Osteocyte (in vitro differentiated cells): ENCODE measurements at regions not wholly inside any gene's neighbourhood (a gene's known extent, or its start where the extent isn't known, plus 50 kb on each side); places are given as distances from the start of the nearest gene placed in this dataset.

Source experiments
- DNase-seq: peaks from one replicate; pipeline ENCODE4 v3.0.0; 2021; ENCODE audit warnings: mixed read lengths; ENCODE audit not compliant: unreplicated experiment; ENCODE audit errors: extremely low spot score
- H3K27ac Mint-ChIP-seq: one replicate; pipeline ENCODE4 v1.8.0; 2021; ENCODE audit warnings: mild to moderate bottlenecking, mixed read lengths; ENCODE audit not compliant: unreplicated experiment
- H3K27me3 Mint-ChIP-seq: one replicate; pipeline ENCODE4 v1.8.0; 2021; ENCODE audit warnings: mixed read lengths; ENCODE audit not compliant: unreplicated experiment
- H3K36me3 Mint-ChIP-seq: one replicate; pipeline ENCODE4 v1.8.0; 2021; ENCODE audit warnings: mixed read lengths; ENCODE audit not compliant: unreplicated experiment
- H3K4me1 Mint-ChIP-seq: one replicate; pipeline ENCODE4 v1.8.0; 2021; ENCODE audit warnings: mixed read lengths; ENCODE audit not compliant: unreplicated experiment
- H3K4me3 Mint-ChIP-seq: one replicate; pipeline ENCODE4 v1.8.0; 2021; ENCODE audit warnings: mild to moderate bottlenecking, moderate library complexity, mixed read lengths; ENCODE audit not compliant: unreplicated experiment
- H3K9me3 Mint-ChIP-seq: one replicate; pipeline ENCODE4 v1.8.0; 2021; ENCODE audit warnings: mixed read lengths; ENCODE audit not compliant: unreplicated experiment
- TF ChIP-seq, protein P1 (sequence below): fragments of 200-600 bp; sonication (generic); IDR thresholded peaks from 2 replicates; pipeline ENCODE4 v1.5.0; 2021; ENCODE audit warnings: antibody characterized with exemption, mild to moderate bottlenecking, moderate library complexity

DNA sequence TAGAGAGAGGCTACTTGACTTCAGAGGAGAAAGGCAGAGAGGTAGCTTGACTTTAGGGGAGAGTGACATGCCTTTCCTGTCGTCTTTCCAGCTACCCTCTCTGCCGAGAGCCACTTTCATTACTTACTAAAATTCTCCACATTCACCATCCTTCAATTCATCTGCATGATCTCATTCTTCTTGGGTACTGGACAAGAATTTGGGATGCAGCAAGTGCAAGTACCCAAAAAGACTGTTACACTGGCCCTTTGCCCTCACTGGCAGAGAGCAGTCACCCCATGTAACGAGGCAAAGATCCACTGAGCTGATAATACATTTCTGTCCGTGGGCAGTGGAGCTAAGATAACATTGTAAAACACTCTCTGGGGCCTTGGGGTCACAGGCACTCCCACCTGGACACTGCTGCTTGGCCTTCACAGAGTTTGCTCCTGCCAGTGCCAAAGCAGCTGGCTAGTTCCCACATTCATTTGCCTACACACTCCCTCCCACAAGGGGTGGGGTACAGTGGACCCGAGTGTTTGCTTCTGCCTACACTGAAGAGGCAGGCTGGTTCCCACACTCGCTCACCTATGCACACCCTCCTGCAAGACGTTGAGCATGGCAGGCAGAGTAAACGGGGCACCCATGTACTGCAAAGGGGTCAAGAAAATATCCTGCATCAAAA lies 1276.9 kb upstream of the PCDH9 start:
- Mint-ChIP-seq H3K9me3 (no peaks in the 10 kb centered on the region), H3K36me3 (no peaks in the 10 kb centered on the region), H3K4me3 (no peak overlapping the region), H3K27me3 (no peaks in the 10 kb centered on the region), H3K27ac (no peak overlapping the region), H3K4me1 (no peaks in the 10 kb centered on the region)
- no peak for DNase-seq
- TF ChIP-seq, protein P1, sequence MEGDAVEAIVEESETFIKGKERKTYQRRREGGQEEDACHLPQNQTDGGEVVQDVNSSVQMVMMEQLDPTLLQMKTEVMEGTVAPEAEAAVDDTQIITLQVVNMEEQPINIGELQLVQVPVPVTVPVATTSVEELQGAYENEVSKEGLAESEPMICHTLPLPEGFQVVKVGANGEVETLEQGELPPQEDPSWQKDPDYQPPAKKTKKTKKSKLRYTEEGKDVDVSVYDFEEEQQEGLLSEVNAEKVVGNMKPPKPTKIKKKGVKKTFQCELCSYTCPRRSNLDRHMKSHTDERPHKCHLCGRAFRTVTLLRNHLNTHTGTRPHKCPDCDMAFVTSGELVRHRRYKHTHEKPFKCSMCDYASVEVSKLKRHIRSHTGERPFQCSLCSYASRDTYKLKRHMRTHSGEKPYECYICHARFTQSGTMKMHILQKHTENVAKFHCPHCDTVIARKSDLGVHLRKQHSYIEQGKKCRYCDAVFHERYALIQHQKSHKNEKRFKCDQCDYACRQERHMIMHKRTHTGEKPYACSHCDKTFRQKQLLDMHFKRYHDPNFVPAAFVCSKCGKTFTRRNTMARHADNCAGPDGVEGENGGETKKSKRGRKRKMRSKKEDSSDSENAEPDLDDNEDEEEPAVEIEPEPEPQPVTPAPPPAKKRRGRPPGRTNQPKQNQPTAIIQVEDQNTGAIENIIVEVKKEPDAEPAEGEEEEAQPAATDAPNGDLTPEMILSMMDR: no peak

DNA sequence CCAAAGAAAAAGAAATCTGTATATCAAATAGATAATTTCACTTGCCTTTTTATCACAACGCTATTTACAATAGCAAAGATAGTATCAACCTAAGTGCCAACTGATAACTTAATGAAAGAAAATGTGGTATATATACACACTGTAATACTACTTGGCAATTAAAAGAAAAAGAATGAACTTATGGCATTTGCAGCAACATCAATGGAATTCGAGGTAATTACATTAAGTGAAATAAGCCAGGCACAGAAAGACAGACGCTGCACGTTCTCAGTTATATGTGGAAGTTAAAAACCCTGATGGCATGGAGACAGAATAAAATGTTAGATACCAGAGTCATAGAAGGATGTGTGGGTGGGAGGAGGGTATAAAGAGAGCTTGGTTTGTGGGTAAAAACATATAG lies 1260.5 kb upstream of the PCDH9 start:
- Mint-ChIP-seq H3K4me1 (no peaks in the 10 kb centered on the region), H3K27ac (no peak overlapping the region)

DNA sequence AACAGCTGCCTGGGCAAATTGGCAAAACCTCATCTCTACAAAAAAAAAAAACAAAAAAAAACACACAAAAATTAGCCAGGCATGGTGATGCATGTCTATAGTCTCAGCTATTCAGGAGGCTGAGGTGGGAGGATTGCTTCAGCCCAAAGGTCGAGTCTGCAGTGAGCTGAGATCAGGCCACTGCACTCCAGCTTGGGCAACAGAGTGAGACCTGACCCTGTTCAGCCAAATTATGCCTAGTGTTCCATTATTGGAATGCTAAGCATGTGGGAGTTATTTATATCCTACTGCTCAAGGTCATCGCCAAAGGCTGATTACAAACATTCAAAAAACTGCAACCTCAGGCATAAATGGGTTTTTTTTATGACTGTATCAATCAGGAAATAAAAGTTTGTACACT lies 1251.0 kb upstream of the PCDH9 start:
- Mint-ChIP-seq H3K27ac (no peak overlapping the region), H3K4me3 (no peak overlapping the region), H3K4me1 (no peaks in the 10 kb centered on the region), H3K27me3 (no peaks in the 10 kb centered on the region), H3K9me3 (no peaks in the 10 kb centered on the region), H3K36me3 (no peaks in the 10 kb centered on the region)
- TF ChIP-seq, protein P1: no peak
- no peak for DNase-seq

More for the DNA sequence above, 1260.5 kb upstream of the PCDH9 start:
- Mint-ChIP-seq H3K4me3 (no peak overlapping the region), H3K36me3 (no peaks in the 10 kb centered on the region), H3K27me3 (no peaks in the 10 kb centered on the region), H3K9me3 (no peaks in the 10 kb centered on the region)
- TF ChIP-seq, protein P1: no peak
- DNase-seq: no peak

DNA sequence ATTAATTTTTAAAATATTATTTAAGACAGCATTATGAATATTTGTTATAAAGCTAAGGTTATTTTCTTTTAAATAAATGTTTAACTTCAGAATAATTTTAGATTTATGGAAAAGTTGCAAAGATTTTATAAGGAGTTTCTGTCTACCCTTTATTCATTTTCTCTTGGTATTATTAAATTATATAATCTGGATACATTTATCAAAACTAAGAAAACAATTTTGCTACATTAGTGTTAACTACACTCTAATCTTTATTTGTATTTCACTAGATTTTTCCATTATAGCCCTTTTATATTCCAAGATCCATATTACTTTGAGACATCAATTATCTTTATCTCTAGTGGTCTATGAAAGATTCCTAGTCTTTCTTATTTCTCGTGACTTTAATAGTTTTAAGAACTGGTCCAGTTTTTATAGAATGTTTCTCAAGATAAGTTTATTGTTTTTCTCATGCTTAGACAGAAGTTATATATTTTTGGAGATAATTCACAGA lies 1243.7 kb upstream of the PCDH9 start:
- Mint-ChIP-seq H3K27ac (no peak overlapping the region), H3K4me1 (no peaks in the 10 kb centered on the region)
- DNase-seq: no peak

DNA sequence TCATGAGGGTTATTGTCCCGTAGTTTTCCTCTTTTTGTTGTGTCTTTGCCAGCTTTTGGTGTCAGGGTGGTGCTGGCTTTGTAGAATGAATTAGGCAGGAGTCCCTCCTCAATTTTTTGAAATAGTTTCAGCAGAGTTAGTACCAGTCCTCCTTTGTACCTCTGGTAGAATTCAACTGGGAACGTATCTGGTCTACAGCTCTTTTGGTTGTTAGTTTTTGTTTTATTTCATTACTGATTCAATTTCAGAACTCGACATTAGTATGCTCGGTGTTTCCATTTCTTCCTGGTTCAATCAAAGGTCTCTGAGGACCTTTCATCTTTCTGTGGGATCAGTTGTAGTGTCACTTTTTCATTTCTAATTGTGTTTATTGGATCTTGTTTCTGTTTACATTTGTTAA lies 1237.0 kb upstream of the PCDH9 start:
- no peaks in the 10 kb centered on the region for H3K4me1 Mint-ChIP-seq
- no peaks in the 10 kb centered on the region for H3K27me3 Mint-ChIP-seq
- H3K9me3 Mint-ChIP-seq: peaks cover 3% of the 10 kb centered on the region
- TF ChIP-seq, protein P1: no peak
- DNase-seq: no peak
- no peak overlapping the region for H3K4me3 Mint-ChIP-seq
- H3K36me3 Mint-ChIP-seq: no peaks in the 10 kb centered on the region
- no peak overlapping the region for H3K27ac Mint-ChIP-seq

More for the DNA sequence above, 1243.7 kb upstream of the PCDH9 start:
- no peaks in the 10 kb centered on the region for H3K9me3 Mint-ChIP-seq
- no peaks in the 10 kb centered on the region for H3K36me3 Mint-ChIP-seq
- no peaks in the 10 kb centered on the region for H3K27me3 Mint-ChIP-seq
- TF ChIP-seq, protein P1: no peak
- H3K4me3 Mint-ChIP-seq: no peak overlapping the region
